ENCODE measurements at regions not wholly inside any gene's neighbourhood (a gene's known extent, or its start where the extent isn't known, plus 50 kb on each side); places are given as distances from the start of the nearest gene placed in this dataset.

DNA sequence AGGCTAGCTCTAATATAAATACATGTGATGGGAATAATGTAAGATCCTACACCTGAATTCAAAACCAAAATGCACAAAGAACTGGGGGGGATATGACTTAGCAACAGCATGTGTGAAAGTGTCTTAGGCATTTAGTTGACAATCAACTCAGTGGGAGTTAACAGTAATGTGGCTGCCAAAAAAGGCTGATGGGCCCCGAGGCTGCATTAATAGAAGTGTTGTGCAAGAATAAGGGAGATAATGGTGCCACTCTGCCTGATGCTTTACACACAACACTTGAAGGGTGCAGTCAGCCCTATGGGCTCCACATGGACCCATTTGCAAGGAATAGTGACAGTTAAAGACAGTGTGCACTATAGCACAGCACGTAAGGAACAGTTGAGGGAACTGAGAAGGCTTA is 649.4 kb upstream of the ZEB2 start:
- no peak overlapping the region for H3K27ac ChIP-seq (replicated peaks)
- H3K4me3 ChIP-seq (replicated peaks; ENCODE audit: insufficient read depth, low read length): no peak overlapping the region
- TF ChIP-seq, protein P1, sequence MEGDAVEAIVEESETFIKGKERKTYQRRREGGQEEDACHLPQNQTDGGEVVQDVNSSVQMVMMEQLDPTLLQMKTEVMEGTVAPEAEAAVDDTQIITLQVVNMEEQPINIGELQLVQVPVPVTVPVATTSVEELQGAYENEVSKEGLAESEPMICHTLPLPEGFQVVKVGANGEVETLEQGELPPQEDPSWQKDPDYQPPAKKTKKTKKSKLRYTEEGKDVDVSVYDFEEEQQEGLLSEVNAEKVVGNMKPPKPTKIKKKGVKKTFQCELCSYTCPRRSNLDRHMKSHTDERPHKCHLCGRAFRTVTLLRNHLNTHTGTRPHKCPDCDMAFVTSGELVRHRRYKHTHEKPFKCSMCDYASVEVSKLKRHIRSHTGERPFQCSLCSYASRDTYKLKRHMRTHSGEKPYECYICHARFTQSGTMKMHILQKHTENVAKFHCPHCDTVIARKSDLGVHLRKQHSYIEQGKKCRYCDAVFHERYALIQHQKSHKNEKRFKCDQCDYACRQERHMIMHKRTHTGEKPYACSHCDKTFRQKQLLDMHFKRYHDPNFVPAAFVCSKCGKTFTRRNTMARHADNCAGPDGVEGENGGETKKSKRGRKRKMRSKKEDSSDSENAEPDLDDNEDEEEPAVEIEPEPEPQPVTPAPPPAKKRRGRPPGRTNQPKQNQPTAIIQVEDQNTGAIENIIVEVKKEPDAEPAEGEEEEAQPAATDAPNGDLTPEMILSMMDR (IDR thresholded peaks at IDR 0.05; ENCODE audit: insufficient read depth, low read length): no peak
- TF ChIP-seq, protein P2, sequence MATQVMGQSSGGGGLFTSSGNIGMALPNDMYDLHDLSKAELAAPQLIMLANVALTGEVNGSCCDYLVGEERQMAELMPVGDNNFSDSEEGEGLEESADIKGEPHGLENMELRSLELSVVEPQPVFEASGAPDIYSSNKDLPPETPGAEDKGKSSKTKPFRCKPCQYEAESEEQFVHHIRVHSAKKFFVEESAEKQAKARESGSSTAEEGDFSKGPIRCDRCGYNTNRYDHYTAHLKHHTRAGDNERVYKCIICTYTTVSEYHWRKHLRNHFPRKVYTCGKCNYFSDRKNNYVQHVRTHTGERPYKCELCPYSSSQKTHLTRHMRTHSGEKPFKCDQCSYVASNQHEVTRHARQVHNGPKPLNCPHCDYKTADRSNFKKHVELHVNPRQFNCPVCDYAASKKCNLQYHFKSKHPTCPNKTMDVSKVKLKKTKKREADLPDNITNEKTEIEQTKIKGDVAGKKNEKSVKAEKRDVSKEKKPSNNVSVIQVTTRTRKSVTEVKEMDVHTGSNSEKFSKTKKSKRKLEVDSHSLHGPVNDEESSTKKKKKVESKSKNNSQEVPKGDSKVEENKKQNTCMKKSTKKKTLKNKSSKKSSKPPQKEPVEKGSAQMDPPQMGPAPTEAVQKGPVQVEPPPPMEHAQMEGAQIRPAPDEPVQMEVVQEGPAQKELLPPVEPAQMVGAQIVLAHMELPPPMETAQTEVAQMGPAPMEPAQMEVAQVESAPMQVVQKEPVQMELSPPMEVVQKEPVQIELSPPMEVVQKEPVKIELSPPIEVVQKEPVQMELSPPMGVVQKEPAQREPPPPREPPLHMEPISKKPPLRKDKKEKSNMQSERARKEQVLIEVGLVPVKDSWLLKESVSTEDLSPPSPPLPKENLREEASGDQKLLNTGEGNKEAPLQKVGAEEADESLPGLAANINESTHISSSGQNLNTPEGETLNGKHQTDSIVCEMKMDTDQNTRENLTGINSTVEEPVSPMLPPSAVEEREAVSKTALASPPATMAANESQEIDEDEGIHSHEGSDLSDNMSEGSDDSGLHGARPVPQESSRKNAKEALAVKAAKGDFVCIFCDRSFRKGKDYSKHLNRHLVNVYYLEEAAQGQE (IDR thresholded peaks at IDR 0.05; ENCODE audit: insufficient replicate concordance, low read depth): no peak
- TF ChIP-seq GABPA (IDR thresholded peaks at IDR 0.05; ENCODE audit: low read depth) (no peak), SPI1 (IDR thresholded peaks at IDR 0.05; ENCODE audit: borderline replicate concordance, low read depth) (no peak), POLR2AphosphoS5 (IDR thresholded peaks at IDR 0.05; ENCODE audit: low read depth) (no peak)
- H3K27me3 ChIP-seq (ENCODE audit: insufficient read depth, poor library complexity, severe bottlenecking): no peaks in the 10 kb centered on the region
- DNase-seq (ENCODE audit: low read depth in 1 of 2, low spot score in 1 of 2): no peak

DNA sequence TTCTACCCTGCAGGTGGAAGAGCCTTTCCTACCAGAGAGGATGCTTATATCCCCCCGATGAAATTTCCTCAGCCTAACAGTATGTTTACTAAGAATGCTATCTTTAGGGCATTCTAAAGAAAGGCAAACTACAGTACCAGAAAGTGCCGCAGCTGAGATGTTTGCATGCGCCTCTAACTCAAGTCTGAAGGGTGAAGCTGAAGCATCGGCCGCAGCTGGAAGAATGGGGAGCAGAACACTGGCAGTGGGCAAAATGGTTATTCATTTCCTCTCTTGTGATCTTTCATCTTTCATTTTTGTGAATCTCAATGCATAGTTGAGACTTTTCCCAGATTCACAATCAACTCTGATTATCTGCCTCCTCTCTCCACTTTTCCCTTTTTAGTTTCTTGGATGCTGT is 648.2 kb upstream of the ZEB2 start:
- H3K27ac ChIP-seq (replicated peaks): no peak overlapping the region
- H3K27me3 ChIP-seq (ENCODE audit: insufficient read depth, poor library complexity, severe bottlenecking): no peaks in the 10 kb centered on the region
- no peak overlapping the region for H3K4me3 ChIP-seq (replicated peaks; ENCODE audit: insufficient read depth, low read length)
- no peak for TF ChIP-seq GABPA (IDR thresholded peaks at IDR 0.05; ENCODE audit: low read depth)
- TF ChIP-seq POLR2AphosphoS5 (IDR thresholded peaks at IDR 0.05; ENCODE audit: low read depth): no peak
- TF ChIP-seq, protein P2 (IDR thresholded peaks at IDR 0.05; ENCODE audit: insufficient replicate concordance, low read depth): no peak
- TF ChIP-seq, protein P1 (IDR thresholded peaks at IDR 0.05; ENCODE audit: insufficient read depth, low read length): no peak
- no peak for TF ChIP-seq SPI1 (IDR thresholded peaks at IDR 0.05; ENCODE audit: borderline replicate concordance, low read depth)
- DNase-seq (ENCODE audit: low read depth in 1 of 2, low spot score in 1 of 2): no peak

DNA sequence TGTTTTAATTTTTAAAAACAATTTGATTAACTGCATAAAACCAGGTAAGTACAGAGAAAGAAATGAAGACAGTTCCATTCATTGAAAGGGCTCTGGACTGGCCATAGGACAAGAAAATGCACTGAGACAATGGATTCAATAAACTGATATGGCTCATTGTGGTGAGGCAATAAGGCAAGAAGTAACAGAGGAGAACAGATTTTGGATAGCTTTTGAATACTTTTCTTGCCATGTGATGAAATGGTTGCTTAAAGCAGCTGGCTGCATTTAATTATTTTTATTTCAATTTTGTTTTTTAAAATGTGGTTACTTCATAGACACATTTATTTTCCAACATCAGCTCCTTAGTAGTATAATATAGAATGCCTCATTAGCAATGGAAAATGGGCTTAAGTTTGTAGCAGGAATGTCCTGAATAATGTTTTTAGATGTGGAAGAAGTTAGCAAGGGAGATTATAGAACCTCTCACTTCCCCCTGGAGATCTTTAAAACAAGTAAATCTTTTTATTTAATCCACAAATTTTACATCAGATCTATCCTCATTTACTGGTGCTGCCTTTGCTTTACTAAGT is 646.9 kb upstream of the ZEB2 start:
- H3K4me3 ChIP-seq (replicated peaks; ENCODE audit: insufficient read depth, low read length): no peak overlapping the region
- TF ChIP-seq POLR2AphosphoS5 (IDR thresholded peaks at IDR 0.05; ENCODE audit: low read depth) (no peak), SPI1 (IDR thresholded peaks at IDR 0.05; ENCODE audit: borderline replicate concordance, low read depth) (no peak), GABPA (IDR thresholded peaks at IDR 0.05; ENCODE audit: low read depth) (no peak)
- TF ChIP-seq, protein P1 (IDR thresholded peaks at IDR 0.05; ENCODE audit: insufficient read depth, low read length): no peak
- TF ChIP-seq, protein P2 (IDR thresholded peaks at IDR 0.05; ENCODE audit: insufficient replicate concordance, low read depth): no peak
- no peak overlapping the region for H3K27ac ChIP-seq (replicated peaks)
- no peaks in the 10 kb centered on the region for H3K27me3 ChIP-seq (ENCODE audit: insufficient read depth, poor library complexity, severe bottlenecking)
- no peak for DNase-seq (ENCODE audit: low read depth in 1 of 2, low spot score in 1 of 2)

All from HL-60 (cell line).